Upper lobe of left lung (tissue), 4 donors: ENCODE measurements at regions not wholly inside any gene's neighbourhood (a gene's known extent, or its start where the extent isn't known, plus 50 kb on each side); places are given as distances from the start of the nearest gene placed in this dataset.

ENCODE experiments used
- CTCF ChIP-seq, 6 experiments: fragments of 450-650 bp in 4 of 6; fragments of 200-600 bp in 2 of 6; sonication (generic) in 2 of 6; IDR thresholded peaks; one replicate each; pipeline ENCODE4 v1.5.1; 2016 to 2019; ENCODE audit warnings: antibody characterized with exemption in 6 of 6
- POLR2A ChIP-seq, 4 donors: fragments of 450-650 bp; IDR thresholded peaks; one replicate each; pipeline ENCODE4 v1.5.1; 2016 to 2017; ENCODE audit warnings: antibody characterized with exemption in 4 of 4, mild to moderate bottlenecking in 2 of 4

GRCh38 chr20:43241057-43241702 is 51.5 kb upstream of the PTPRT start:
- no peak for TF ChIP-seq POLR2A (IDR thresholded peaks at IDR 0.05)
- TF ChIP-seq CTCF (IDR thresholded peaks at IDR 0.05) = no peak
